ENCODE measurements at regions not wholly inside any gene's neighbourhood (a gene's known extent, or its start where the extent isn't known, plus 50 kb on each side); places are given as distances from the start of the nearest gene placed in this dataset.

DNA sequence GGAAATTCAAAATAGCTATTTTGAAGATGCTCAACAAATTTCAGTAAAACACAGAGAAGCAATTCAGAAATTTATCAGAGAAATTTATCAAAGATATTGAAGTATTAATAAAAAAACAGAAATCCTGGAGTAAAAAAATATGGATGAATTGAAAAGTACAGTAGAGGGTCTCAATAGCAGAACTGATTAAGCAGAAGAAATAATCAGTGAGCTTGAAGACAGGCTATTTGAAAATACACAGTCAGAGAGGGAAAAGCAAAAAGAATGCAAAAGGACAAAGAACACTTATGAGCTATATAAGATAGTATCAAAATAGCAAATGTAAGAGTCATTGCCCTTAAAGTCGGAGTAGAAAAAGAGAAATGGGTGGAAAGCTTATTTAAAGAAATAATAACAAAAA is 107.9 kb upstream of the PPP2R2B start:
- H3K36me3 ChIP-seq (ENCODE audit: low read depth, missing control alignments) = no peaks in the 10 kb centered on the region
- no peak overlapping the region for H3K4me3 ChIP-seq
- no peak overlapping the region for H3K27ac ChIP-seq
- 76 to 78% methylated on average over 1 of the region's 1 CpG for WGBS, 2 donors
- H3K9me3 ChIP-seq = no peaks in the 10 kb centered on the region
- intact Hi-C loops (cut with DNase I; ENCODE audit: low total_unique reads) = no loop called here
- TF ChIP-seq POLR2A (IDR thresholded peaks at IDR 0.05) = no peak
- TF ChIP-seq, protein P1, sequence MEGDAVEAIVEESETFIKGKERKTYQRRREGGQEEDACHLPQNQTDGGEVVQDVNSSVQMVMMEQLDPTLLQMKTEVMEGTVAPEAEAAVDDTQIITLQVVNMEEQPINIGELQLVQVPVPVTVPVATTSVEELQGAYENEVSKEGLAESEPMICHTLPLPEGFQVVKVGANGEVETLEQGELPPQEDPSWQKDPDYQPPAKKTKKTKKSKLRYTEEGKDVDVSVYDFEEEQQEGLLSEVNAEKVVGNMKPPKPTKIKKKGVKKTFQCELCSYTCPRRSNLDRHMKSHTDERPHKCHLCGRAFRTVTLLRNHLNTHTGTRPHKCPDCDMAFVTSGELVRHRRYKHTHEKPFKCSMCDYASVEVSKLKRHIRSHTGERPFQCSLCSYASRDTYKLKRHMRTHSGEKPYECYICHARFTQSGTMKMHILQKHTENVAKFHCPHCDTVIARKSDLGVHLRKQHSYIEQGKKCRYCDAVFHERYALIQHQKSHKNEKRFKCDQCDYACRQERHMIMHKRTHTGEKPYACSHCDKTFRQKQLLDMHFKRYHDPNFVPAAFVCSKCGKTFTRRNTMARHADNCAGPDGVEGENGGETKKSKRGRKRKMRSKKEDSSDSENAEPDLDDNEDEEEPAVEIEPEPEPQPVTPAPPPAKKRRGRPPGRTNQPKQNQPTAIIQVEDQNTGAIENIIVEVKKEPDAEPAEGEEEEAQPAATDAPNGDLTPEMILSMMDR (IDR thresholded peaks at IDR 0.05) = no peak
- no peaks in the 10 kb centered on the region for H3K27me3 ChIP-seq
- DNase-seq = no peak
- no peaks in the 10 kb centered on the region for H3K4me1 ChIP-seq

DNA sequence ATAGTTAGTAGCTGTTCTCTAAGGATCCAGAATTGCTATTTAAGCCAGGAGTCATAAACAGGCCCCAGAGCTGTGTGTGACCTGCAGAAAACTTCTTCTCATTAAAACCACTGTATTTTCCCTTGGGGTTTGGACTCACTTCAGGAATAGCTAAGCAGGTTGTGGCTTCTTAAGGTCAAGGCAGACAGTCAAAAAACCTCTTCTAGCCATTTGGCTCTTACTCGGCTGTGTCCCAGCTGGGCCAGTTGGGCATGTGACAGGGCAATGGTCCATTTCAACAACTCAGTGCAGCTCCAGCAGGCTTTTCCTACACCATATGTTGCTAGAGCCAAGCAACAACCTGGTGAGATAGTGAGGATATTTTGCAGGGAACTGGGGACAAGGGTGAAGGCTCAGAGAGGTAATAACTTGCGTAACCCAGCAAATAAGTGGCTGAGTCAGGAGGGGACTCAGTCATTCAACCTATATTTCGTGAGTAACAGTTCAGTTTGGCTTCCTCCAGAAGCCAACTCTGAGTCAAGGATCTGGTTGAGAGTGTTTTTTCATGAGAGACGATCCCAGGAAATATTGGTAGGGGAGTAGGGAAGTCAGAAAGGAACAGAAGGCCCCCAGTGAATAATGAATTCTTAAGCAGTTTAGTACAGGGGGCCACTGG is 115.4 kb upstream of the PPP2R2B start:
- Histone ChIP-seq H3K36me3 (ENCODE audit: low read depth, missing control alignments) (no peaks in the 10 kb centered on the region), H3K9me3 (no peaks in the 10 kb centered on the region), H3K4me1 (no peaks in the 10 kb centered on the region), H3K4me3 (no peak overlapping the region), H3K27ac (no peak overlapping the region), H3K27me3 (no peaks in the 10 kb centered on the region)
- DNase-seq = no peak
- TF ChIP-seq, protein P1 (IDR thresholded peaks at IDR 0.05) = no peak
- no peak for TF ChIP-seq POLR2A (IDR thresholded peaks at IDR 0.05)
- intact Hi-C loops (cut with DNase I; ENCODE audit: low total_unique reads) = no loop called here
- 65 to 70% methylated on average over 4 of the region's 4 CpGs for WGBS, 2 donors

- WGBS, 2 donors = 71 to 92% methylated on average over 1 of the region's 1 CpG
- Histone ChIP-seq H3K9me3 (no peaks in the 10 kb centered on the region), H3K27ac (no peak overlapping the region), H3K27me3 (no peaks in the 10 kb centered on the region), H3K36me3 (ENCODE audit: low read depth, missing control alignments) (no peaks in the 10 kb centered on the region), H3K4me3 (no peak overlapping the region), H3K4me1 (no peaks in the 10 kb centered on the region)
- no peak for DNase-seq
- intact Hi-C loops (cut with DNase I; ENCODE audit: low total_unique reads) = no loop called here
- TF ChIP-seq, protein P1 (IDR thresholded peaks at IDR 0.05) = no peak
- no peak for TF ChIP-seq POLR2A (IDR thresholded peaks at IDR 0.05)
Observed at GRCh38 chr5:146995878-146996277, 117.3 kb upstream of the PPP2R2B start.

DNA sequence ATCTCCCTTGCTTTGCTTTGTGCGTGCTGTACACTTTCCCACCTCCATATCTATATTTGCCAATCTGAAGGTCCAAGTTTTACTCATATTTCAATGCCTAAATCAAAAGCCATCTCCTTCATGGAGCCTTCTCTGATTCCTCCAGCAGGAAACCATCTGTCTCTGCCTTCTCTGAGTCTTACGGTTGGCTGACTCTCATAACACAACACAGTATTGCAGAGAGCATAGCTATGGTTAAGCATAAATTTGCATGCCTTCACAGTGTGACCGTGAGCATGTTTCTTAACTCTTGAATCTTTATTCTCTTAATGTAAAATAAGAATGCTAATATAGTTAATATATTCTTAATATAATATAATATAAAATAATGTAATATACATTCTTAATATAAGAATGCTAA is 136.8 kb upstream of the PPP2R2B start:
- intact Hi-C loops (cut with DNase I; ENCODE audit: low total_unique reads) = no loop called here
- H3K27ac ChIP-seq = no peak overlapping the region
- TF ChIP-seq, protein P1 (IDR thresholded peaks at IDR 0.05) = no peak
- TF ChIP-seq POLR2A (IDR thresholded peaks at IDR 0.05) = no peak
- no peaks in the 10 kb centered on the region for H3K4me1 ChIP-seq
- DNase-seq = no peak
- H3K9me3 ChIP-seq = no peaks in the 10 kb centered on the region
- H3K36me3 ChIP-seq (ENCODE audit: low read depth, missing control alignments) = no peaks in the 10 kb centered on the region
- 91% methylated on average over 3 of the region's 3 CpGs for WGBS, 2 donors
- H3K4me3 ChIP-seq = no peak overlapping the region
- H3K27me3 ChIP-seq = no peaks in the 10 kb centered on the region

DNA sequence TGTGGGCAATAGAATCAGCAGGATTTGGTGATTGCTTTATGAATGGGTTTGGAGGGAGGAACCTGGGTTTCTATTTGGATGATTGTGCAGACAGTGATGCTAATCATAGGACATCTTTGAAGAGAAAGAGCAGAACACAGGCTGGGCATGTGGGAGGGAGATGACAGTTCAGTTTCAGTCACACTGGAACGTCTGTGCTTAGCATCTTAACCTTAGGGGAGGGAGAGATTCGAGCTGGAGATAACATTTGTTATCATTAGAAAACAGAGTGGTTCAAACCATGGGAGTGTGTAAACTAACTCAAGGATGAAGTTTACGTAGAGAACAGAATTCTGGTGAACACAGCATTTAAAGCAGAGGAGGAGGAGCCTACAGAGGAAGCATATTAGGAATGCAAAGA is 138.6 kb upstream of the PPP2R2B start:
- intact Hi-C loops (cut with DNase I; ENCODE audit: low total_unique reads) = no loop called here
- Histone ChIP-seq H3K27me3 (no peaks in the 10 kb centered on the region), H3K4me1 (no peaks in the 10 kb centered on the region), H3K27ac (no peak overlapping the region), H3K36me3 (ENCODE audit: low read depth, missing control alignments) (no peaks in the 10 kb centered on the region), H3K4me3 (no peak overlapping the region), H3K9me3 (no peaks in the 10 kb centered on the region)
- DNase-seq = no peak
- TF ChIP-seq POLR2A (IDR thresholded peaks at IDR 0.05) = no peak
- TF ChIP-seq, protein P1 (IDR thresholded peaks at IDR 0.05) = no peak
- 17 to 25% methylated on average over 3 of the region's 3 CpGs for WGBS, 2 donors
